ENCODE measurements at regions not wholly inside any gene's neighbourhood (a gene's known extent, or its start where the extent isn't known, plus 50 kb on each side); places are given as distances from the start of the nearest gene placed in this dataset.

- no peak for TF ChIP-seq CTCF (conservative IDR thresholded peaks at IDR 0.05; ENCODE audit: low read depth, low read length)
- no peak for TF ChIP-seq EZH2phosphoT487 (IDR thresholded peaks at IDR 0.05; ENCODE audit: borderline replicate concordance, low read length)
These were observed 92.7 kb downstream of the MAB21L3 start for GRCh38 chr1:116203920-116204319.

Data from PC-3 (cell line).